GM10248 (cell line): ENCODE measurements at regions not wholly inside any gene's neighbourhood (a gene's known extent, or its start where the extent isn't known, plus 50 kb on each side); places are given as distances from the start of the nearest gene placed in this dataset.

Experiments
- CTCF ChIA-PET: fragments of 300-600 bp; sonication (Branson Sonifier 250); formaldehyde crosslinking; extraction: SDS; loops from one replicate; lab custom pipeline; 2021; ENCODE audit warnings: antibody characterized with exemption; lab: Yijun Ruan, JAX
- POLR2A ChIA-PET: fragments of 350-650 bp; sonication (Branson Sonifier 250); formaldehyde crosslinking; extraction: SDS; loops from one replicate; lab custom pipeline; 2020; ENCODE audit warnings: antibody characterized with exemption; lab: Yijun Ruan, JAX
- DNase-seq: peaks from one replicate; pipeline ENCODE4 v3.0.0; 2012; ENCODE audit errors: extremely low spot score
- TF ChIP-seq, protein P1 (sequence below): IDR thresholded peaks from 2 replicates; pipeline ENCODE4 v1.5.1; 2012; ENCODE audit warnings: mild to moderate bottlenecking, low read depth; ENCODE audit errors: extremely low read depth, missing control alignments, control extremely low read depth

- ChIA-PET CTCF (interaction anchor here (1.2 kb wide), 1 partner anchor 8 kb away, joined by 3 read pairs; no protein-coding TSS in a partner anchor), POLR2A (no interaction called here)
- TF ChIP-seq, protein P1, sequence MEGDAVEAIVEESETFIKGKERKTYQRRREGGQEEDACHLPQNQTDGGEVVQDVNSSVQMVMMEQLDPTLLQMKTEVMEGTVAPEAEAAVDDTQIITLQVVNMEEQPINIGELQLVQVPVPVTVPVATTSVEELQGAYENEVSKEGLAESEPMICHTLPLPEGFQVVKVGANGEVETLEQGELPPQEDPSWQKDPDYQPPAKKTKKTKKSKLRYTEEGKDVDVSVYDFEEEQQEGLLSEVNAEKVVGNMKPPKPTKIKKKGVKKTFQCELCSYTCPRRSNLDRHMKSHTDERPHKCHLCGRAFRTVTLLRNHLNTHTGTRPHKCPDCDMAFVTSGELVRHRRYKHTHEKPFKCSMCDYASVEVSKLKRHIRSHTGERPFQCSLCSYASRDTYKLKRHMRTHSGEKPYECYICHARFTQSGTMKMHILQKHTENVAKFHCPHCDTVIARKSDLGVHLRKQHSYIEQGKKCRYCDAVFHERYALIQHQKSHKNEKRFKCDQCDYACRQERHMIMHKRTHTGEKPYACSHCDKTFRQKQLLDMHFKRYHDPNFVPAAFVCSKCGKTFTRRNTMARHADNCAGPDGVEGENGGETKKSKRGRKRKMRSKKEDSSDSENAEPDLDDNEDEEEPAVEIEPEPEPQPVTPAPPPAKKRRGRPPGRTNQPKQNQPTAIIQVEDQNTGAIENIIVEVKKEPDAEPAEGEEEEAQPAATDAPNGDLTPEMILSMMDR, result no peak
- DNase-seq, result no peak
These were observed 274.7 kb downstream of the HAUS1 start for GRCh38 chr18:46378864-46379207.

DNA sequence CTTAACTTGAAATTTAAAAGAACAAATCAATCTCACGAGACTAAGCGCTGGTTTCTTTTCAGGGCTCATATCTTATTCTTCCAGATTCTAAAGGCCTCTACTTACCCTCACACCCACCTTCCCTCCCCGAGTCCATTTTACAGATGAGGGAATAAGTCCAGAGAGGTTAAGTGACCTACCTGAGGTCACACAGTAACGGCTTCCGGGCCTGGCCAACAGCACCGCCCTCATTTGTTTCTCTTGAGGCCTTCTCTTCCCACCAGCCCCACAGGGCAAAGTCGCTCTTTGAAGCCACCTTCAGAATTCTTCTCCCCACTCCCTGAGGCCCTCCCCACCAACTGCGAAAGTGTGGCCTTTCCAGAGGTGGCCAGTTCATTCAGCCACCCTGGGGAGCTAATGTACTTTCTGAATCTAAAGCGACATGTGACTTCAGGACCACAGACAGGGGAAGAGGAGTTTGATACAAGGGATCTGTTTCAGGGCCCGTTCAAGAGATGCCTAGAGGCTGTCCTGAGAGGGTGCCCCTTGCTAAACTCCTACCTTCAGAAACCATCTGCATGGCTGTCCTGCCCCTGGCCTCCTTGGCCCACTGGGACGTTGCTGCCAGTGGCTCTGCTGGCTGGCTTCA, 275.3 kb downstream of the HAUS1 start:
- DNase-seq, result no peak
- CTCF ChIA-PET, result no interaction called here
- TF ChIP-seq, protein P1, result no peak
- POLR2A ChIA-PET, result no interaction called here

- no peak for DNase-seq
- TF ChIP-seq, protein P1, result no peak
- ChIA-PET CTCF (interaction anchor here (1.4 kb wide), 1 partner anchor 74 kb away, joined by 3 read pairs; no protein-coding TSS in a partner anchor), POLR2A (no interaction called here)
These were observed 271.9 kb downstream of the LOXHD1 start for GRCh38 chr18:46385124-46385523.

DNA sequence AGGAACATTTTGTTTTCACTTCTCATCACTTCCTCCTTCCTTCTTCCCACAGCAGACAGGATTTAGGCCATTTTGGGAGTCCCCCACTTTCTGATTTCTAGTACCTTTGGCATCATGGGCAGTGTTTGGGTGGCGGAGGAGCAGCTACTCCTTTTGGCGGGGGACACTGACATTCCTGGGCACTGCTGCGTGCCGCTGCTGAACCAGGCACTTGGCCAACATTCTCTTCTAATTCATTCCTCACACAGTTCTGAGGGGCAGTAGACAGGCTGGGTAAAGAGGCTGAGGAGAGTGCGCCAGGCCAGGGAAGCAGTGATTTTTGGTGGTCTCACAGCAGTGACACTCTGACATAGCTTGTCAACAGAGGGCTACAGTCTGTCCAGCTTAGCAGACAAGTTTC, 270.2 kb downstream of the LOXHD1 start:
- TF ChIP-seq, protein P1, result no peak
- DNase-seq, result no peak
- POLR2A ChIA-PET, result no interaction called here
- CTCF ChIA-PET, result interaction anchor here (1.4 to 1.8 kb wide), 4 partner anchors 9 to 78 kb away, joined by 3 to 7 read pairs (median 4); no protein-coding TSS in a partner anchor

DNA sequence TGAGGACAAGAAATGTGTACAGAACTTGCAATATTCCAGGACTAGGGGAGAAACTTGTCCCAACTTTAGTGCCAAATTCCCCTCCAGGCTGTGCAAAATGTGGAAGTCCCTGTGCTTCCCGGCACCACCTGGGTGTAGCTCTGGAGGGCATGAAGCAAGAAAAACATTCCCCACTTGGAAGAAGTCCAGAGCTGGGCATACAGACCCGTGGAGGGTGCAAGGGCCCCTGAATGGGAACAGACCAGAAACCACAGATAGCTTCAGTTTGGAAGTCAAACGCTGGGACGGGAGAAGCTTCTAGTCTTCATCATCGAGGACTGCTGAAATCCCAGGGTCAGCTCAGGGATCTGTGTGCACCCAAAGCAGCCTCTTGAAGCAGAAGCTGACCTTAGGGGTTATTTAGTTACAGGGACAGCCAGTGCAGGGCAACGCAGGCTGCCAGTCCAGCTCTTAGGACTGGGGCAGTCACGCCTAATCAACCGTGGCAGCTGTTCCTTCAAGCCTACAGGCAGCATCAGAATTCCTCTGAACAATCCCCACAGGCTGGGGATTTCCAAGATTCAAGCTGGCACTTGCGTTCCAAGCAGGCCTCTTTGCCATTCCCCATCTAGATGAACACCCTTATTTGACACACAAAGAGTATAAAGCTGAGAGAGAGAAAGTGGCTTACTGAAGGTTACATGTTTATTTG, 269.4 kb downstream of the LOXHD1 start:
- no peak for DNase-seq
- POLR2A ChIA-PET, result no interaction called here
- CTCF ChIA-PET, result interaction anchor here (1.4 to 1.8 kb wide), 4 partner anchors 9 to 79 kb away, joined by 3 to 7 read pairs (median 4); no protein-coding TSS in a partner anchor
- TF ChIP-seq, protein P1, result no peak

DNA sequence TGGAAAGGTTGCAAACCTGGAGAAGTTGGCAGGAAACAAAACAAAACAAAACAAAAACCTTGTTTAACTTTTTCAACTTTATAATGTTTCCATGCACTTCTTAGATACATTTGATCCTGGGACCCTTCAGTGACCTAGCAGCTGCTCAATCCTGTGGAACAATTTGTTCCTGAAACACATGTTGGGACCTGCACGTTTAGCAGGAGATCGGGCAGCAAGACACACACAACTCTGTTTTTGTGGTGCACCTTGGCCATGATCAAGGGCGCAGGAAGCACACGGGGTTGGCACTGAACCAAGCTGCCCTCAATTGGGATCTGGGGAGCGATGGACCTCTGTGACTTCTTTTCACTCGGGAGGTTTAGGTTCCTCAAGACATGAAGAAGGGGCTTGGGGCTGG, 268.7 kb downstream of the LOXHD1 start:
- DNase-seq, result no peak
- POLR2A ChIA-PET, result no interaction called here
- CTCF ChIA-PET, result interaction anchor here (1.5 to 1.8 kb wide), 2 partner anchors 14 to 15 kb away, joined by 4 to 7 read pairs; no protein-coding TSS in a partner anchor

More for the DNA sequence above, 268.7 kb downstream of the LOXHD1 start:
- TF ChIP-seq, protein P1, result no peak
